ENCODE measurements at regions not wholly inside any gene's neighbourhood (a gene's known extent, or its start where the extent isn't known, plus 50 kb on each side); places are given as distances from the start of the nearest gene placed in this dataset.

DNA sequence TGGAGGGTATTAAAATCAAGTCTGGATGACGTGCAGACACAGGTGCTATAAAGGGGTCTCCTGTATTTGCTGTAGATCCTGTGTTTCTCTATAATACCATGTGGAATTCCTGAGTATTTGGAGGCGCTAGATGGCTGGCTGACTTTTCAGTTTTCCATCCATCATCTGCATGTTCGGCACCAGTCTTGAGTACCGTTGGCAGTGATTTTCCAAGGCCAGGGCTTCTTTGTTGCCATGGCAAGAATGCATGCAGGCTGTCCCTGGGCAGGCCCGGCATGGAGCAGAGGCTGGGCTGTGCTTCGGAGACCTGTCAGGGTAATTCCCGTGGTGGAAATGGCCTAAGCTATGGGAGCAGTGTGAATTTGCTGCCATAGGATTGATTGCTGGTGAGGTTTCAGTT lies 405.9 kb upstream of the HS6ST1 start:
- DNase-seq (ENCODE audit: low read depth in 2 of 2), result no peak

DNA sequence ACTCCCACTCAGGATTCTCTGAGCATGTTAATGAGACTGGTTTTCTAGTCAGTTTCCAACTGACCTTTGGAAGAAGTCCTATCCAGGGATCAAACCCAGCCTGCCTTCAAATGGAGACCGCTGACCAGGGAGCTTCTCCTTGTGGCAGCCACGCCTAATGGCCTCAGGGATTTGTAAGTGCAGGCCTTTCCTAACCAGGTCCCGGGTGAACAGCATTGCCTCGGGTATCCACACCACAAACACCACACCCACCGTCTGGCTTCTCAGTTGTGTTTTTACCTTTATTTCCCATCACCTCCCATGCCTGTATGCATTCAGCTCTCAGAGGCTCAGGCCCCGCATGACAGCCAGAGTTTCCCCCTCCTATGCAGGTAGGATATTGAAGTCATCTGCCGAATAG lies 406.3 kb upstream of the HS6ST1 start:
- DNase-seq (ENCODE audit: low read depth in 2 of 2), result no peak

DNA sequence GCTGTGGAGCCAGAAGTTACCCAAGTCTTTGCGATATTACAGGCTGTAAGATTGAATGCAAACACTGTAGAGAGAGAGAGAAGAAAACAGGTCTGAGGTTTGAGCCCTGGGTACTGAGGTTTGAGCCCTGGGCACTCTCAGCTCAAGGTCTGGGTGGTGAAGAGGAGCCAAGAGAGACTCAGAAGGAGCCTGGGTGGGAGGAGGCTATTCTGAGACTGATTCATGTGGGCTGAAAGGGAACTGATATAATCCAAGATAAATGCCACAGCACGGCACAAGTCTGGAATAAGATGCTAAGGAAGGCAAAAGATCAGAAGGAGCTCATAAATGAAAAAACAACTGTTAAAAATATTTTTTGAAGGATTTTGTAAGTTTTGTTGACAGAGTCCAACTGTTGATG lies 407.6 kb upstream of the HS6ST1 start:
- no peak for DNase-seq (ENCODE audit: low read depth in 2 of 2)

DNA sequence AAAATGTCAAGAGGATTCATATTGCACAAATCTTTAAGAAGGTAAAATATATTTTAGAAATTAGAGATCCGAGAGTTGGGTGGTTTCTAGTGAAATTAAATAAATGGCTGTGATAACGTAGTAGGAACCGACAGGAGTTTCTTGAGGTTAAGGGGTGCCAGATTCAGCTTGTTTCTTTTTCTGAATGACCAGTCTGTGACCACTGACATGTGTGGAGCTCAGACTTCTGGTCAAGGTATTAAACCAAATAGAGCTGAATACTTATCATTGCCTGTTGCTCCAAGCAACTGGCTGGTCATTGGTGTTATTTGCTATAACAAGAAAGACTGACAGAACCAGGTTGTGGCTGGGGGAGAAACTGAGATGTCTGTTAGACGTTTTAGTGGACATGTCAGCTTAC lies 408.2 kb upstream of the HS6ST1 start:
- no peak for DNase-seq (ENCODE audit: low read depth in 2 of 2)

DNA sequence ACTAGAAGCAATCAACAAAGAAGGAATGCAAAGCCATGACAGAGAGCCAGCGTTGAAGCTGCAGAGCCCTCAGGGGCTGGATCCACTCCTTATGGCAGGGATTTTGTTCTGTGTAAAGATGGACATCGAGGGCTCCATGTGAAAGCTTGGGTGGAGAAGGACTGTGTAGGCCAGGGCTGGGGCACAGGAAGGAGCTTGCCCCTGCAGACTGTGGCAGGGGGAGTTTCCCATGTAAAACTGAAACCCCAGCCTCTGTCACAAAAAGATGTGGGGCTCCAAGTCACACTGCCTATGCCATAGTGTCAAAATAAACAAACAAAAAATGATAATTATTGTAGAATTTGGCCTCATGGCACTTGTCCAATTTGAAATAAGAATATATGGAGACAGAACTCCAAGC lies 408.7 kb upstream of the HS6ST1 start:
- DNase-seq (ENCODE audit: low read depth in 2 of 2), result no peak

- no peak for DNase-seq (ENCODE audit: low read depth in 2 of 2)
These were observed 409.2 kb upstream of the HS6ST1 start for GRCh38 chr2:128727914-128728313.

GRCh38 chr2:128729051-128729450 lies 410.4 kb upstream of the HS6ST1 start:
- no peak for DNase-seq (ENCODE audit: low read depth in 2 of 2)

- no peak for DNase-seq (ENCODE audit: low read depth in 2 of 2)
These were observed 413.5 kb upstream of the HS6ST1 start for GRCh38 chr2:128731994-128732650.

- no peak for DNase-seq (ENCODE audit: low read depth in 2 of 2)
These were observed 414.3 kb upstream of the HS6ST1 start for GRCh38 chr2:128732976-128733431.

GRCh38 chr2:128733450-128733849 lies 414.8 kb upstream of the HS6ST1 start:
- DNase-seq (ENCODE audit: low read depth in 2 of 2), result no peak

- DNase-seq (ENCODE audit: low read depth in 2 of 2), result no peak
These were observed 416.0 kb upstream of the HS6ST1 start for GRCh38 chr2:128734521-128735295.

GRCh38 chr2:128735296-128735960 lies 416.8 kb upstream of the HS6ST1 start:
- DNase-seq (ENCODE audit: low read depth in 2 of 2), result no peak

DNA sequence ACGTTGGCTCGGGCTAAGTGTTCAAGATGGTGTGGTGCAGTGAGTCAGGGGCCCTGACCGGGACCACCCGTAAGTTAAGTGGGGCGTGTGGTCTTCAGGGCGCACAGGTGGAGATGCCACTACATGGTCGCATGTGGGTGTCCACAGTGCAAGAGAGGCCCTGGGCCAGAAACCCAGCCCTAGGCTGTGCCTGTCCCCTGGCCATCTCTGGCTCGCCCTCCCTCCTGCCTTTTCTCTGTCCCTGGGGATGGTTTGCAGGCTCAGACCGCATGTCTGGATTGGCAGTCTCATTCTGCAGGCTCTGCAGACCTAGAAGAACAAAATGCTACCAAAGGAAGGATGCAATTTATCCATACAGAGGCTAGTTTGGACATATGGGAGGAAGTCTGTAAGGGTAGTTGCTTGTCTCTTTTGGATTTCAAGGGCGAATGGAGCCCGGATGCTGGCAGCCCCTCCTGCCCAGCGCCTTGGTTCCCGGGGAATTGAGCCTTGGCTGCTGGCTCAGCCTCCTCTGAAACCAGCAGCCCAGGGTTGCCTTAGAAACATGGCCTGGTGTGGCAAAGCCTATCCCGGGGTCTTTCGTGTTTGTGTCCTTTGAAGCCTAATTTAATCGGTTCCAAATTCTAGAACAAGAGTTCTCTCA lies 417.5 kb upstream of the HS6ST1 start:
- no peak for DNase-seq (ENCODE audit: low read depth in 2 of 2)

GRCh38 chr2:128736689-128737545 lies 418.2 kb upstream of the HS6ST1 start:
- peak; percentile 9 to 14 for DNase-seq (ENCODE audit: low read depth in 2 of 2)

- DNase-seq (ENCODE audit: low read depth in 2 of 2), result no peak
These were observed 418.8 kb upstream of the HS6ST1 start for GRCh38 chr2:128737546-128737826.

GRCh38 chr2:128738446-128739110 lies 419.9 kb upstream of the HS6ST1 start:
- no peak for DNase-seq (ENCODE audit: low read depth in 2 of 2)

DNA sequence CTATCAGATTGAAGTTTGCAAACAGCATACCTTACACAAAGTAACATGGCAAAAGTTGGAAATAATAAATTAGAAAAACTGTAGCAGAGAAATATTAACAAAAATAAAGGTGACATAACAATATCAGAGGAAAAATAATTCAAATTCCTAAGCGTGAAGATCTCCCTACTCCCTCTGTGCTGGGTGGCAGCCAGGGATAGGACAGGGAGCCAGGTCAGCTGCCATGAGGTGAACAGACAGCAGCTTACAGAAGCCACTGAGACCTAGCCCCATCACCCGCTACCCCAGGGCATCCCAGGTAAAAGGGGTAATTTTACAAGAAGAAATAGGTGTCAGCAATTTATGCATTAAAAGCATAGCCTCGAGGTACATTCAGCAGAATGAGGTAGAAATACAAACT lies 423.8 kb upstream of the HS6ST1 start:
- DNase-seq (ENCODE audit: low read depth in 2 of 2), result no peak

DNA sequence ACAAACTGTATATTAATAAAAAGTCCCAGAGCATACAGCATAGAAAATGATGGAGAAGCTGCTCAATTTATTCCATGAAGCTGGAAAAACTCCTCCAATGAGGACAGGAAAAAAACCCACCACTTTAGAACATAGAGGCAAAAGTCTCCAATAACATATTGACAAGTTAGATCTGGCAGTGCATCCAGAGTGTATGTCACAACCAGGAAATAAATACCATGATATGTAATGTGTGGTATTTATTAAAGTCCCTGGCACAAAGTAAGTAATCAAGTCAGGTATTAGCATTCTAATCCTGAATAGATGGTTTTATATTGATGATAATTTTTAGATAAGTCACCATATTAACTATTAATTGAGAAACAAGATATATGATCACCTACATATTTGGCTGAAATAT lies 427.3 kb upstream of the HS6ST1 start:
- DNase-seq (ENCODE audit: low read depth in 2 of 2), result no peak

GRCh38 chr2:128746356-128746755 lies 427.7 kb upstream of the HS6ST1 start:
- no peak for DNase-seq (ENCODE audit: low read depth in 2 of 2)

GRCh38 chr2:128748336-128748735 lies 429.7 kb upstream of the HS6ST1 start:
- no peak for DNase-seq (ENCODE audit: low read depth in 2 of 2)

All from stimulated activated CD8-positive, alpha-beta memory T cell treated with anti-CD3 and anti-CD28 coated beads, Interleukin-2, amount 100 ng/mL, for 1 hour (primary cell).